ENCODE measurements at regions not wholly inside any gene's neighbourhood (a gene's known extent, or its start where the extent isn't known, plus 50 kb on each side); places are given as distances from the start of the nearest gene placed in this dataset.

- intact Hi-C loops (cut with DNase I, micrococcal nuclease) = no loop called here
- no peak for TF ChIP-seq CTCF (IDR thresholded peaks at IDR 0.05)
- ChIA-PET CTCF (no interaction called here), POLR2A (no interaction called here)
- Mint-ChIP-seq H3K9me3 (no peaks in the 10 kb centered on the region), H3K27ac (no peak overlapping the region), H3K4me3 (no peak overlapping the region), H3K27me3 (peaks cover 58% of the 10 kb centered on the region), H3K36me3 (ENCODE audit: low read depth) (no peaks in the 10 kb centered on the region), H3K4me1 (ENCODE audit: low read depth) (no peaks in the 10 kb centered on the region)
- Histone ChIP-seq H3K4me3 (ENCODE audit: low read length) (no peak overlapping the region), H3K27ac (ENCODE audit: low read depth in 1 of 2, low read length in 2 of 2) (no peak overlapping the region), H3K9me3 (ENCODE audit: control insufficient read depth in 1 of 2, insufficient read depth in 1 of 2, low read length in 2 of 2) (peaks cover 0 to 28% of the 10 kb centered on the region in 2 experiments), H3K27me3 (ENCODE audit: control insufficient read depth in 1 of 2, insufficient read depth in 2 of 2, low read length in 2 of 2) (peaks cover 0 to 2% of the 10 kb centered on the region in 2 experiments), H3K36me3 (ENCODE audit: insufficient read depth, low read length) (no peaks in the 10 kb centered on the region), H3K4me1 (ENCODE audit: insufficient read depth, low read length) (no peaks in the 10 kb centered on the region)
- DNase-seq = no peak
- no peak for ATAC-seq (ENCODE audit: poor library complexity)
Measured at GRCh38 chr19:29446361-29446760, 79.4 kb upstream of the VSTM2B start.

- Histone ChIP-seq H3K27me3 (ENCODE audit: control insufficient read depth in 1 of 2, insufficient read depth in 2 of 2, low read length in 2 of 2) (peaks cover 0 to 2% of the 10 kb centered on the region in 2 experiments), H3K27ac (ENCODE audit: low read depth in 1 of 2, low read length in 2 of 2) (no peak overlapping the region), H3K4me3 (ENCODE audit: low read length) (no peak overlapping the region), H3K9me3 (ENCODE audit: control insufficient read depth in 1 of 2, insufficient read depth in 1 of 2, low read length in 2 of 2) (peaks cover 0 to 12% of the 10 kb centered on the region in 2 experiments), H3K36me3 (ENCODE audit: insufficient read depth, low read length) (no peaks in the 10 kb centered on the region), H3K4me1 (ENCODE audit: insufficient read depth, low read length) (no peaks in the 10 kb centered on the region)
- H3K9me3 Mint-ChIP-seq = no peaks in the 10 kb centered on the region
- peaks cover 72% of the 10 kb centered on the region for H3K27me3 Mint-ChIP-seq
- ATAC-seq (ENCODE audit: poor library complexity) (no peak), DNase-seq (no peak)
- H3K36me3 Mint-ChIP-seq (ENCODE audit: low read depth) = no peaks in the 10 kb centered on the region
- ChIA-PET CTCF (no interaction called here), POLR2A (no interaction called here)
- H3K27ac Mint-ChIP-seq = no peak overlapping the region
- TF ChIP-seq CTCF (IDR thresholded peaks at IDR 0.05) = no peak
- H3K4me1 Mint-ChIP-seq (ENCODE audit: low read depth) = no peaks in the 10 kb centered on the region
- no peak overlapping the region for H3K4me3 Mint-ChIP-seq
- intact Hi-C loops (cut with DNase I, micrococcal nuclease) = no loop called here
Measured at GRCh38 chr19:29448046-29448445, 77.7 kb upstream of the VSTM2B start.

DNA sequence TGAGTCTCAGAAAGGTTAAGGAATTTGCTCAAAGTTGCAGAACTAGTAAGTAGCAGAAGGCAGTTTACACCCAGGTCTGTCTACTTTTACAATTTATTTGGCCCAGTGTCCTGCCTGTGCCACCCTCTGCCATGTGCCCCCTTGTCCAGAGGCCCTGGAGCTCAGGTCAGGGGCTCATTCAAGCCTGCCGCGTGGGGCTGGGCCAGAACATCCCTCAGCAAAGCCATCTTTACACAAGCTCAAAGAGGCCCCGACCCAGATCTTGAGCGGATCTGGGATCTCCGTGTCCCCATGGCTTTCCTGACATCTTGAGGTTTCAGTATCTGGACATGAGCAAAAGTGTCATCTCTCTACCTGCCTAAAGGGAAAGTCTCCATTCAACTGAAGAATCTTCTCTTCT, 76.4 kb upstream of the VSTM2B start:
- no peaks in the 10 kb centered on the region for H3K9me3 Mint-ChIP-seq
- POLR2A ChIA-PET = no interaction called here
- Histone ChIP-seq H3K4me1 (ENCODE audit: insufficient read depth, low read length) (no peaks in the 10 kb centered on the region), H3K36me3 (ENCODE audit: insufficient read depth, low read length) (no peaks in the 10 kb centered on the region), H3K27ac (ENCODE audit: low read depth in 1 of 2, low read length in 2 of 2) (no peak overlapping the region), H3K27me3 (ENCODE audit: control insufficient read depth in 1 of 2, insufficient read depth in 2 of 2, low read length in 2 of 2) (peaks cover 0 to 2% of the 10 kb centered on the region in 2 experiments), H3K4me3 (ENCODE audit: low read length) (no peak overlapping the region), H3K9me3 (ENCODE audit: control insufficient read depth in 1 of 2, insufficient read depth in 1 of 2, low read length in 2 of 2) (peaks cover 0 to 10% of the 10 kb centered on the region in 2 experiments)
- H3K36me3 Mint-ChIP-seq (ENCODE audit: low read depth) = no peaks in the 10 kb centered on the region
- intact Hi-C loops (cut with DNase I, micrococcal nuclease) = no loop called here
- CTCF ChIA-PET = no interaction called here
- ATAC-seq (ENCODE audit: poor library complexity) (no peak), DNase-seq (no peak)
- H3K27ac Mint-ChIP-seq = no peak overlapping the region
- no peaks in the 10 kb centered on the region for H3K4me1 Mint-ChIP-seq (ENCODE audit: low read depth)
- TF ChIP-seq CTCF (IDR thresholded peaks at IDR 0.05) = no peak
- H3K4me3 Mint-ChIP-seq = no peak overlapping the region
- peaks cover 73% of the 10 kb centered on the region for H3K27me3 Mint-ChIP-seq
